ENCODE measurements at regions not wholly inside any gene's neighbourhood (a gene's known extent, or its start where the extent isn't known, plus 50 kb on each side); places are given as distances from the start of the nearest gene placed in this dataset.

- H3K4me3 ChIP-seq (ENCODE audit: low read depth, low read length), result no peak overlapping the region
- no peak for TF ChIP-seq CTCF (IDR thresholded peaks at IDR 0.05; ENCODE audit: borderline replicate concordance, insufficient read depth, low read depth, low read length)
These were observed 127.6 kb downstream of the WDR11 start for GRCh38 chr10:120978589-120979252.

GRCh38 chr10:120979435-120980278 lies 128.5 kb downstream of the WDR11 start:
- TF ChIP-seq CTCF (IDR thresholded peaks at IDR 0.05; ENCODE audit: borderline replicate concordance, insufficient read depth, low read depth, low read length), result no peak

GRCh38 chr10:120980279-120981255 lies 129.4 kb downstream of the WDR11 start:
- H3K4me3 ChIP-seq (ENCODE audit: low read depth, low read length), result no peak overlapping the region

More at GRCh38 chr10:120979435-120980278, 128.5 kb downstream of the WDR11 start:
- no peak overlapping the region for H3K4me3 ChIP-seq (ENCODE audit: low read depth, low read length)

GRCh38 chr10:120981601-120982391 lies 130.6 kb downstream of the WDR11 start:
- no peak overlapping the region for H3K4me3 ChIP-seq (ENCODE audit: low read depth, low read length)
- no peak for TF ChIP-seq CTCF (IDR thresholded peaks at IDR 0.05; ENCODE audit: borderline replicate concordance, insufficient read depth, low read depth, low read length)

More at GRCh38 chr10:120980279-120981255, 129.4 kb downstream of the WDR11 start:
- no peak for TF ChIP-seq CTCF (IDR thresholded peaks at IDR 0.05; ENCODE audit: borderline replicate concordance, insufficient read depth, low read depth, low read length)

GRCh38 chr10:120982507-120982906 lies 131.3 kb downstream of the WDR11 start:
- no peak for TF ChIP-seq CTCF (IDR thresholded peaks at IDR 0.05; ENCODE audit: borderline replicate concordance, insufficient read depth, low read depth, low read length)
- no peak overlapping the region for H3K4me3 ChIP-seq (ENCODE audit: low read depth, low read length)

GRCh38 chr10:120983721-120984120 lies 132.6 kb downstream of the WDR11 start:
- no peak overlapping the region for H3K4me3 ChIP-seq (ENCODE audit: low read depth, low read length)
- TF ChIP-seq CTCF (IDR thresholded peaks at IDR 0.05; ENCODE audit: borderline replicate concordance, insufficient read depth, low read depth, low read length), result no peak
